Mesenchymal stem cell (in vitro differentiated cells and primary cell): ENCODE measurements at regions not wholly inside any gene's neighbourhood (a gene's known extent, or its start where the extent isn't known, plus 50 kb on each side); places are given as distances from the start of the nearest gene placed in this dataset. TPM values are rescaled to one million over a fixed set of nuclear protein-coding genes. Genes with fewer than 3 reads are reported as not detected.

ENCODE experiments used
- DNase-seq: peaks from one replicate; pipeline ENCODE4 v3.0.0-alpha.2; 2013
- H2AFZ ChIP-seq: one replicate; pipeline ENCODE4 v1.6.1; 2013; ENCODE audit warnings: low read depth, mild to moderate bottlenecking, control low read depth, inconsistent platforms, low read length, moderate library complexity
- H2AK5ac ChIP-seq: 2 replicates; pipeline ENCODE4 v1.6.1; 2013; ENCODE audit warnings: low read length, moderate library complexity, mild to moderate bottlenecking, inconsistent platforms; ENCODE audit not compliant: severe bottlenecking
- H2BK120ac ChIP-seq: one replicate; pipeline ENCODE4 v1.6.1; 2013; ENCODE audit warnings: low read depth, mild to moderate bottlenecking, inconsistent platforms, low read length, moderate library complexity
- H2BK12ac ChIP-seq, 2 experiments: one replicate each; pipeline ENCODE4 v1.6.1; 2013; ENCODE audit warnings: inconsistent platforms in 2 of 2, low read length in 2 of 2, mild to moderate bottlenecking in 2 of 2, moderate library complexity in 2 of 2, control low read depth in 1 of 2
- H2BK15ac ChIP-seq: one replicate; pipeline ENCODE4 v1.6.1; 2013; ENCODE audit warnings: mild to moderate bottlenecking, low read depth, inconsistent platforms; ENCODE audit not compliant: poor library complexity, severe bottlenecking
- H2BK5ac ChIP-seq: 2 replicates; pipeline ENCODE4 v1.6.1; 2013; ENCODE audit warnings: low read depth, mild to moderate bottlenecking, low read length, control low read depth, inconsistent platforms; ENCODE audit not compliant: poor library complexity, severe bottlenecking
- H3K14ac ChIP-seq, 2 experiments: one replicate each; pipeline ENCODE4 v1.6.1; 2013; ENCODE audit warnings: inconsistent platforms in 2 of 2, low read length in 2 of 2, control low read depth in 1 of 2, mild to moderate bottlenecking in 1 of 2, moderate library complexity in 1 of 2
- H3K18ac ChIP-seq, 2 experiments: one replicate each; pipeline ENCODE4 v1.6.1; 2013; ENCODE audit warnings: inconsistent platforms in 2 of 2, low read length in 2 of 2, control low read depth in 1 of 2, low read depth in 1 of 2, mild to moderate bottlenecking in 1 of 2
- H3K23ac ChIP-seq, 2 experiments: one replicate each; pipeline ENCODE4 v1.6.1; 2013; ENCODE audit warnings: inconsistent platforms in 2 of 2, low read length in 2 of 2, mild to moderate bottlenecking in 2 of 2, moderate library complexity in 2 of 2, control low read depth in 1 of 2
- H3K27ac ChIP-seq: 2 replicates; pipeline ENCODE4 v1.5.1; 2013; ENCODE audit warnings: mild to moderate bottlenecking, moderate library complexity, low read length, control low read depth, inconsistent platforms; ENCODE audit not compliant: poor library complexity, severe bottlenecking
- H3K27me3 ChIP-seq, 2 experiments: 2 replicates each; pipeline versions ENCODE4 v1.6.1 to v1.7.0; 2013; ENCODE audit warnings: low read length in 2 of 2, mild to moderate bottlenecking in 2 of 2, moderate library complexity in 2 of 2, control low read depth in 1 of 2, inconsistent platforms in 1 of 2; ENCODE audit not compliant: control insufficient read depth in 1 of 2, insufficient read depth in 1 of 2
- H3K36me3 ChIP-seq, 2 experiments: 2 replicates each; pipeline versions ENCODE4 v1.6.1 to v1.7.0; 2013; ENCODE audit warnings: low read length in 2 of 2, control low read depth in 1 of 2, inconsistent platforms in 1 of 2, low read depth in 1 of 2, mild to moderate bottlenecking in 1 of 2; ENCODE audit not compliant: insufficient read depth in 2 of 2, control insufficient read depth in 1 of 2
- H3K4ac ChIP-seq, 2 experiments: one replicate each; pipeline ENCODE4 v1.6.1; 2013; ENCODE audit warnings: inconsistent platforms in 2 of 2, low read length in 2 of 2, mild to moderate bottlenecking in 2 of 2, moderate library complexity in 2 of 2, control low read depth in 1 of 2, low read depth in 1 of 2
- H3K4me1 ChIP-seq: 2 replicates; pipeline ENCODE4 v1.6.1; 2013; ENCODE audit warnings: low read depth, low read length, control low read depth; ENCODE audit not compliant: control insufficient read depth, insufficient read depth
- H3K4me2 ChIP-seq: 2 replicates; pipeline ENCODE4 v1.6.1; 2013; ENCODE audit warnings: low read length, mild to moderate bottlenecking, inconsistent platforms; ENCODE audit not compliant: poor library complexity, severe bottlenecking
- H3K4me3 ChIP-seq, 2 experiments: 2 replicates each; pipeline versions ENCODE4 v1.5.1 to v1.7.0; 2013; ENCODE audit warnings: low read length in 2 of 2, mild to moderate bottlenecking in 2 of 2, control low read depth in 1 of 2, low read depth in 1 of 2; ENCODE audit not compliant: insufficient read depth in 1 of 2
- H3K79me1 ChIP-seq: replicated peaks from 2 replicates; pipeline ENCODE4 v1.6.1; 2013; ENCODE audit warnings: mild to moderate bottlenecking, control low read depth, low read length, inconsistent platforms; ENCODE audit not compliant: poor library complexity, severe bottlenecking
- H3K9ac ChIP-seq: 2 replicates; pipeline ENCODE4 v1.7.0; 2013; ENCODE audit warnings: mild to moderate bottlenecking, low read length, moderate library complexity
- H3K9me3 ChIP-seq: 2 replicates; pipeline ENCODE4 v1.7.0; 2013; ENCODE audit warnings: mild to moderate bottlenecking, low read length; ENCODE audit not compliant: control insufficient read depth
- H4K8ac ChIP-seq: one replicate; pipeline ENCODE4 v1.6.1; 2013; ENCODE audit warnings: inconsistent platforms, mild to moderate bottlenecking, low read length, moderate library complexity
- H4K91ac ChIP-seq: one replicate; pipeline ENCODE4 v1.6.1; 2013; ENCODE audit warnings: mild to moderate bottlenecking, low read length, inconsistent platforms
- WGBS: methylation state at CpG from one replicate; pipeline ENCODE4 v1.1.7; 2013; ENCODE audit warnings: mixed read lengths; 5-methylcytosine and 5-hydroxymethylcytosine counted together
- small RNA-seq: library from polyadenylated mRNA; stranded (forward); fragments of <200 nt; extraction: miRNeasy Mini kit (QIAGEN cat#:217004); gene quantifications from one replicate; pipeline ENCODE3, GENCODE V24; 2013; ENCODE audit warnings: low read depth

GRCh38 chr2:184541591-184541990 is 56.7 kb upstream of the ZNF804A start:
- Histone ChIP-seq H3K4ac (no peak overlapping the region), H3K27ac (no peak overlapping the region), H2AFZ (no peak overlapping the region), H3K23ac (no peak overlapping the region), H3K27me3 (no peaks in the 10 kb centered on the region), H3K18ac (no peak overlapping the region), H3K36me3 (no peaks in the 10 kb centered on the region), H4K91ac (no peak overlapping the region), H2BK12ac (no peak overlapping the region), H3K14ac (no peak overlapping the region), H3K9ac (no peak overlapping the region), H2BK15ac (no peak overlapping the region), H3K9me3 (no peaks in the 10 kb centered on the region), H3K4me2 (no peak overlapping the region), H3K79me1 (no peaks in the 10 kb centered on the region), H2BK120ac (no peak overlapping the region), H4K8ac (no peak overlapping the region), H2AK5ac (no peak overlapping the region), H3K4me1 (no peaks in the 10 kb centered on the region), H2BK5ac (no peak overlapping the region), H3K4me3 (no peak overlapping the region)
- no CpG with 5 or more reads among the region's 2 CpGs for WGBS
- no peak for DNase-seq

- Histone ChIP-seq H3K14ac (no peak overlapping the region), H3K36me3 (no peaks in the 10 kb centered on the region), H3K79me1 (no peaks in the 10 kb centered on the region), H4K8ac (no peak overlapping the region), H2AK5ac (no peak overlapping the region), H2BK15ac (no peak overlapping the region), H2BK12ac (no peak overlapping the region), H3K4me3 (no peak overlapping the region), H2BK120ac (no peak overlapping the region), H3K4ac (no peak overlapping the region), H4K91ac (no peak overlapping the region), H3K18ac (no peak overlapping the region), H3K4me1 (no peaks in the 10 kb centered on the region), H3K9ac (no peak overlapping the region), H3K27ac (no peak overlapping the region), H3K4me2 (no peak overlapping the region), H3K23ac (no peak overlapping the region), H3K9me3 (peaks cover 2% of the 10 kb centered on the region), H2AFZ (no peak overlapping the region), H3K27me3 (no peaks in the 10 kb centered on the region), H2BK5ac (no peak overlapping the region)
- 91% methylated on average over 1 of the region's 1 CpG for WGBS
- DNase-seq: no peak
Observed at GRCh38 chr2:184543832-184544231, 54.5 kb upstream of the ZNF804A start.

Small RNA genes in the stretch of these regions (small RNA-seq; reads per million reads assigned to genes)
- gene MIR548AE1: not detected
